NCI-H526 treated with DMSO at 0.1 percent for 48 hours (cell line): ENCODE measurements at regions not wholly inside any gene's neighbourhood (a gene's known extent, or its start where the extent isn't known, plus 50 kb on each side); places are given as distances from the start of the nearest gene placed in this dataset.
"Not testable (repeated sequence)": the region's sequence is repeated elsewhere in the genome, so short reads cannot be mapped to it uniquely, and the experiment has no call there.

Experiments
- DNase-seq: peaks from one replicate; lab custom pipeline; 2025; lab: John Stamatoyannopoulos, UW

DNA sequence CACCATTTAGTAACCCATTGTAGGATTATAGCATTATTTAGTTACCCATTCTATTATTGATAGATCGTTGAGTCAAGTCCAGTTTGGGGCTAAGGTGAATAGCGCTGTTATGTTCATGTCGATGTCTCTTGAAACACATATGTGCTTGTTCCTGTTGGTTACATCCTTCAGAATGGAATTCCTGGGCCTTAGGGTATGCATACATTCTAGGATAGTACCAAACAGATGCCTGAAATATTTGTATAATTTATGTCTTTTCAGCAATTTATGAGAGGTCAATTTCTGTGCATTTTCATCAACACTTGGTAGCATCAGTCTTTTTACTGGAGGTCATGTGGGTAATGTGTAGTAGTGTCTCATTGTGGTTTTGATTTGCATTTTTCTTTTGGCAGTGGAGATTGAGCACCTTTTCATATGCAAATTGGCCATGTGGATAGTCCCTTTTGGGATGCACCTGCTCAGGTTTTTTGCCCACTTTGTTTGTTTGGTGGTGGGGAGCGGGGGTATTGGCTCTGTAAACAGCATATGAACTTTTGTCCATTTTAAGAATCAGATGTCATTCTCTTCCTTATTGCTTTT lies 104.2 kb downstream of the CDRT15L2 start:
- not testable (repeated sequence) for DNase-seq

DNA sequence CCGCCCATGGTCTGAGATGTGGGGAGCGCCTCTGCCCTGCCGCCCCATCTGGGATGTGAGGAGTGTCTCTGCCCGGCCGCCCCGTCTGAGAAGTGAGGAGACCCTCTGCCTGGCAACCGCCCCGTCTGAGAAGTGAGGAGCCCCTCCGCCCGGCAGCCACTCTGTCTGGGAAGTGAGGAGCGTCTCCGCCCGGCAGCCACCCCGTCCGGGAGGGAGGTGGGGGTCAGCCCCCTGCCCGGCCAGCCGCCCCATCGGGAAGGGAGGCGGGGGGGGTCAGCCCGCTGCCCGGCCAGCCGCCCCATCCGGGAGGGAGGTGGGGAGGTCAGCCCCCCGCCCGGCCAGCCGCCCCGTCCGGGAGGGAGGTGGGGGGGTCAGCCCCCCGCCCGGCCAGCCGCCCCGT lies 105.5 kb downstream of the CDRT15L2 start:
- DNase-seq: not testable (repeated sequence)

DNA sequence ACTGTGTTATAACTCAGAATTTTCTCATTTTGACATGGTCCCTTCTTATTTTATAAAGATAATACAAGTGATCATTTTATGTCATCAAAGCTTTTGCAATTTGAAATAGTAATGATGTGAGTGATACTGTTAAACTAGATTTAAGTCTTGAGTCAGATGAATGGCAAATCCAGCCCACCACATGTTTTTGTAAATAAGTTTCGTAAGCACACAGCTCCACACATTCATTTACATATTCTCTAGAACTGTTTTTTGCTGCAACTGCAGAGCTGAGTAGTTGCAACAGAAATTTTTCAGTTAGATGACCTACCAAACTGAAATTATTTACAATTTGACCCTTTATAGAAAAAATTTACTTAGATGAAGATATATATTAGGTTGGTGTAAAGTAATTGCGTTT lies 108.1 kb downstream of the CDRT15L2 start:
- not testable (repeated sequence) for DNase-seq

DNA sequence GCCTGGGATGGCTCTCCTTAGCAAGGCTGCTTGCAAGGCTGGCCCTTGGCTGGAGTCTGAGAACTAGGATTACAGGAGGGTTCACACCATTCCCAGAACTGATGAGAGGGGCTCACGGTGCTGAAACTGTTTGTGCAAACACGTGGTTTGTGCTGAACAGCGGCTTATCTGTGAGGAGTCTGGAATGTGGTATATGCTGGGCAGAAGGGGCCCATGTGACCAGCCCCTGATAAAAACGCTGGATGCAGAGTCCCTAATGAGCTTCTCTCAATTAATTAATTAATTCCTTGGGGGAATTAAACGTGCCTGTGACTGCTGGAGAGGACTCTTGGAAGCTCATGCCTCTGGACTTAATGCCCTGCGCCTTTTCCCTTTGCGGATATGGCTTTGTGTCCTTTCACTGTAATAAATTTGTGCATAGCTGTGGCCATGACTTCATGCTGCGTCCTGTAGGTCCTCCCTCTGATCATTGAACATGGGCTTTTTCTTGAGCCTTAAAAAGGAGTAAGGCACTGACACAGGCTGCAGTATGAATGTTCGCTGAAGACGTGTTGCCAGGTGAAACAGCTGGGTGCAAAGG lies 109.7 kb downstream of the CDRT15L2 start:
- DNase-seq: not testable (repeated sequence)

DNA sequence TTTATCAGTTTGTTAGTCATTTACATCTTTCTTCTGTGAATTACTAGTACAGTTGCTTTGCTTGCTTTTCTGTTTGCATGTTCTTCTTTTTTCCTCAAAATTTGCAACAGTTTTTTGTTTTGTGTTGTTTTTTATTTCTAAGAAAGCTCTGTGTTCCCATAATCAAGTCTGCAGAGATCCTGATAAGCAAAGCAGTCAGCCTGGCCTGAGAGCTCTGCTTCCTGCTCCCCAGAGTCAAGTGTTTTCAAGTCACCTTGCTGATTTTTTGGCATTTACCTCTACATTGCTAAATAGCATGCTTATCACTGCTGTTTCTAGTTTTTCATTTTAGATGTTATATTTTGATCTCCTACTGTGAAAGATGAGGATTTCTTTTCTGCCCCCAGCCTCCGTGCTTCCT lies 113.2 kb downstream of the CDRT15L2 start:
- DNase-seq: not testable (repeated sequence)

- not testable (repeated sequence) for DNase-seq
Observed at GRCh38 chr17:20695871-20696270, 116.3 kb downstream of the CDRT15L2 start.

GRCh38 chr17:20698463-20699206 lies 119.1 kb downstream of the CDRT15L2 start:
- not testable (repeated sequence) for DNase-seq

GRCh38 chr17:20700528-20700927 lies 121.0 kb downstream of the CDRT15L2 start:
- DNase-seq: not testable (repeated sequence)

- not testable (repeated sequence) for DNase-seq
Observed at GRCh38 chr17:20701366-20701765, 121.8 kb downstream of the CDRT15L2 start.

GRCh38 chr17:20702692-20703091 lies 123.2 kb downstream of the CDRT15L2 start:
- no peak for DNase-seq

GRCh38 chr17:20703781-20704180 lies 124.3 kb downstream of the CDRT15L2 start:
- DNase-seq: no peak

GRCh38 chr17:20705186-20705585 lies 125.7 kb downstream of the CDRT15L2 start:
- DNase-seq: not testable (repeated sequence)

GRCh38 chr17:20706751-20707373 lies 127.3 kb downstream of the CDRT15L2 start:
- no peak for DNase-seq

- DNase-seq: not testable (repeated sequence)
Observed at GRCh38 chr17:20708821-20709220, 129.3 kb downstream of the CDRT15L2 start.

- not testable (repeated sequence) for DNase-seq
Observed at GRCh38 chr17:20716481-20716880, 137.0 kb downstream of the CDRT15L2 start.

DNA sequence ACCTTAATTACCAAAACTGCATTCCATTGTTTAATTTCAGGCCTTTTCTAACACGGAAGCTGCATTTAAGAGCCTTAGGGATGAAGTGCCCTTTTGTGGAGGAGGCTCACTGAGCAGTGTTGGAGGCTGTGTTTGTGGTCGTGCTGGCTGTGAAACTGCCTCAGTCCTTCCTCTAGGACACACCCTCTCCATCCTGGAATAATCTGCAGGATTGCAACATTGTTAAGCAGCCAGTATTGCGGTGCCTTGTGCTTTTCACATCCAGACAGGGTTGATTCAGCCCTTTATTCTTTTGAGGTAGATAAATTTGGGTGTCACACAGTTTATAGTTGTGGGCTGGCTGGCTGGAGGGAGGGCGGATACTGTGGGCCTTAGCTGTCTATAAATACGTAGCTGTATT lies 141.6 kb downstream of the CDRT15L2 start:
- no peak for DNase-seq

DNA sequence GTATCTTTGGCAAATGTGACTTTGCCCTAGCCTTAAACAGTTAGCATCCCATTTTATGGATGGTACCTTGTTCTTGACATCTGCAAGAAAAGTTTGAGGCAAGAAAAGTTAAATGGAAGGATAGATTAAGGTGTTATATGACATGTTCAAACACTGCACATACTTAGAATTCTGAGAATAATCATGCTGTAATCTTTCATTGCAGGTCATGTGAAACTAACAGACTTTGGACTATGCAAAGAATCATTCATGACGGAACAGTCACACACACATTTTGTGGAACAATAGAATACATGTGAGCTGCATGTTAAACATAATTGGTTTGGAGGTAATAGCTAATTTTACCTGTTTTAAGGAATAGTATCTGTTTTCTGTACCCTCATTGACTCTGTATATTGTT lies 144.9 kb downstream of the CDRT15L2 start:
- DNase-seq: not testable (repeated sequence)

DNA sequence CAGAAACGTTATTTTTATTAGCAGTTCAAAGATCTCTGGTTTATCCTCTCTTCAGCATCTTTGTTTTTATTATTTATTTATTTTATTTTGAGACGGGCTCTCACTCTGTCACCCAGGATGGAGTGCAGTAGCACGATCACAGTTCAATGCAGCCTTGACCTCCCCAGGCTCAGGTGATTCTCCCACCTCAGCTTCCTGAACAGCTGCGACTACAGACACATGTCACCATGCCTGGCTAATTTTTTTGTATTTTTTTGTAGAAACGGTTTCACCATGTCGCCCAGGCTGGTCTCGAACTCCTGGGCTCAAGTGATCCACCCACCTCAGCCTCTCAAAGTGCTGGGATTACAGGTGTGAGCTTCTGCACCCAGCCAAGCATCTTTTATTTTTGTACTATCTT lies 147.7 kb downstream of the CDRT15L2 start:
- DNase-seq: not testable (repeated sequence)

DNA sequence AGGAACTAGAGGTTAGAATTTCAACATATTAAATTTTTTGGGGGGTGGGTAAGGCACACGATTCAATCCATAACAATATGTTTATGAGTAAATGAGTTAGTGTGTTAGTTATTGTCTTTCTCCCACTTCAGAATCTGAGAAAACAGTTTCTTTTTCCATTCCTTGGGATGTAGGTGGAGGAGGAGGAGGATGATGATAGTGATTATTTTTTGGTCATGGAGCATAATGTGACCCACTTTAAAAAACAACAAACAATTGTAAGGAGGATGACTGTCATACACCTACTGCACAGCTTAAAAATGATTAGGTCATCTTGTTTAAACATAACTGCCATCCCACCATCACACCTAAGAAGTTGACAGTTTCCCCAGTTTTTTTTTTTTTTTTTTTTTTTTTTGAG lies 148.7 kb downstream of the CDRT15L2 start:
- no peak for DNase-seq

DNA sequence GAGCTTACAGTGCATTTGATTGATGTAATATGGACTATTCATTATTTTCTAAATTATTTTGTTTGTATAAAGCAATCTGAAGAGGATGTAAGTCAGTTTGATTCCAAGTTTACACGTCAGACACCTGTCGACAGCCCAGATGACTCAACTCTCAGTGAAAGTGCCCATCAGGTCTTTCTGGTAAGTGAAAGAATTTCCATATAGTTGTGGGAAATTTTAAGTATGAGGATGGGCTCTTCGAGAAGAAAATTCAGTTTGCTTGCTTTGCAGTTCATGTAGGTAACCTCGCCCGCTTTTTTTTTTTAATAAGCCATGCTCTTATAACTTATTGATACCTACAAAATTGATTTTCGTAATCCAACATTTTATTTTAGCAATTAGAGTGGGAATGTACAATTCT lies 151.6 kb downstream of the CDRT15L2 start:
- not testable (repeated sequence) for DNase-seq

DNA sequence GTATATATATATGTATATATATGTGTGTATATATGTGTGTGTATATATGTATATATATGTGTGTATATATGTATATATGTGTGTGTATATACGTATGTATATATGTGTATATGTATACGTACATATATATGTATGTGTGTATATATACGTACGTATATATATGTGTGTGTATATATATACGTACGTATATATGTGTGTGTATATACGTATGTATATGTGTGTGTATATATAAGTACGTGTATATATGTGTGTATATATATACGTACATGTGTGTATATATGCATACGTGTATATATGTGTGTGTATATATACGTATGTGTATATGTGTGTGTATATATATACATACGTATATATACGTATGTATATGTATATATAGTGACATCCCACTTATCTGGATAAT lies 154.4 kb downstream of the CDRT15L2 start:
- DNase-seq: no peak

- DNase-seq: no peak
Observed at GRCh38 chr17:20735796-20736195, 156.3 kb downstream of the CDRT15L2 start.

GRCh38 chr17:20737636-20738035 lies 158.1 kb downstream of the CDRT15L2 start:
- DNase-seq: not testable (repeated sequence)
